Neural cell (in vitro differentiated cells): ENCODE measurements at regions not wholly inside any gene's neighbourhood (a gene's known extent, or its start where the extent isn't known, plus 50 kb on each side); places are given as distances from the start of the nearest gene placed in this dataset.

Source experiments
- H2AFZ ChIP-seq: fragments of 200-600, 300-800 bp; sonication (generic), shearing (Covaris generic); 2 replicates; pipeline ENCODE4 v1.6.0; 2014; ENCODE audit warnings: low read depth, mild to moderate bottlenecking, antibody characterized with exemption, low read length, moderate library complexity
- H3F3A ChIP-seq: fragments of 200-600 bp; shearing (Covaris generic); 2 replicates; pipeline ENCODE4 v1.6.1; 2016; ENCODE audit warnings: mild to moderate bottlenecking, moderate library complexity, mixed read lengths, antibody characterized with exemption, low read length; ENCODE audit not compliant: insufficient read depth, poor library complexity, severe bottlenecking
- H3K27ac ChIP-seq: fragments of 200-600, 300-800 bp; sonication (generic), shearing (Covaris generic); 2 replicates; pipeline ENCODE4 v1.5.1; 2014; ENCODE audit warnings: mild to moderate bottlenecking, low read length, moderate library complexity
- H3K27me3 ChIP-seq: fragments of 300-800, 200-600 bp; sonication (generic), shearing (Covaris generic); 2 replicates; pipeline ENCODE4 v1.6.0; 2014; ENCODE audit warnings: mild to moderate bottlenecking, low read depth, low read length, moderate library complexity; ENCODE audit not compliant: insufficient read depth
- H3K36me3 ChIP-seq: fragments of 300-800, 200-600 bp; sonication (generic), shearing (Covaris generic); 2 replicates; pipeline ENCODE4 v1.5.1; 2014; ENCODE audit warnings: mild to moderate bottlenecking, antibody characterized with exemption, low read length, moderate library complexity; ENCODE audit not compliant: insufficient read depth
- H3K4me2 ChIP-seq: fragments of 300-800, 200-600 bp; sonication (generic), shearing (Covaris generic); 2 replicates; pipeline ENCODE4 v1.6.0; 2014; ENCODE audit warnings: mild to moderate bottlenecking, low read length
- H3K4me3 ChIP-seq: fragments of 300-800, 200-600 bp; sonication (generic), shearing (Covaris generic); 2 replicates; pipeline ENCODE4 v1.5.1; 2014; ENCODE audit warnings: mild to moderate bottlenecking, low read length, moderate library complexity
- H3K79me2 ChIP-seq: fragments of 200-600 bp; shearing (Covaris generic); replicated peaks from 2 replicates; pipeline ENCODE4 v1.6.0; 2014; ENCODE audit warnings: mild to moderate bottlenecking, low read length, moderate library complexity; ENCODE audit not compliant: insufficient read depth
- H3K9ac ChIP-seq: fragments of 300-800, 200-600 bp; sonication (generic), shearing (Covaris generic); 2 replicates; pipeline ENCODE4 v1.6.1; 2016; ENCODE audit warnings: mild to moderate bottlenecking, low read length, mixed read lengths
- H3K9me2 ChIP-seq: fragments of 200-600 bp; shearing (Covaris generic); 2 replicates; pipeline ENCODE4 v1.6.1; 2016; ENCODE audit warnings: mild to moderate bottlenecking, low read length, mixed read lengths; ENCODE audit not compliant: insufficient read depth
- H3K9me3 ChIP-seq: fragments of 200-600, 300-800 bp; sonication (generic), shearing (Covaris generic); 2 replicates; pipeline ENCODE4 v1.6.1; 2016; ENCODE audit warnings: mild to moderate bottlenecking, mixed run types, low read length, moderate library complexity, mixed read lengths
- H4K20me1 ChIP-seq: fragments of 200-600 bp; shearing (Covaris generic); 2 replicates; pipeline ENCODE4 v1.6.1; 2016; ENCODE audit warnings: mild to moderate bottlenecking, mixed run types; ENCODE audit not compliant: insufficient read depth
- EP300 ChIP-seq: fragments of 450-650 bp; conservative IDR thresholded peaks from 2 replicates; pipeline ENCODE4 v1.6.1; 2014; ENCODE audit warnings: antibody characterized with exemption, mild to moderate bottlenecking, moderate library complexity; ENCODE audit not compliant: poor library complexity, severe bottlenecking
- EZH2 ChIP-seq: fragments of 200-600, 300-800 bp; shearing (Covaris generic), sonication (generic); IDR thresholded peaks from 2 replicates; pipeline ENCODE4 v1.6.1; 2014; ENCODE audit warnings: antibody characterized with exemption, low read length, borderline replicate concordance, mild to moderate bottlenecking; ENCODE audit not compliant: insufficient read depth, poor library complexity, severe bottlenecking
- MXI1 ChIP-seq: fragments of 450-650 bp; conservative IDR thresholded peaks from 2 replicates; pipeline ENCODE4 v1.6.1; 2014; ENCODE audit warnings: antibody characterized with exemption, mild to moderate bottlenecking; ENCODE audit not compliant: poor library complexity, severe bottlenecking
- POLR2AphosphoS5 ChIP-seq: IDR thresholded peaks from 2 replicates; pipeline ENCODE4 v1.6.1; 2012
- RAD21 ChIP-seq: fragments of 450-650 bp; conservative IDR thresholded peaks from 2 replicates; pipeline ENCODE4 v1.6.1; 2014; ENCODE audit warnings: antibody characterized with exemption, mild to moderate bottlenecking, moderate library complexity
- SMC3 ChIP-seq: fragments of 450-650 bp; conservative IDR thresholded peaks from 2 replicates; pipeline ENCODE4 v1.6.1; 2014; ENCODE audit warnings: antibody characterized with exemption, mild to moderate bottlenecking, moderate library complexity; ENCODE audit not compliant: poor library complexity
- TAF1 ChIP-seq: IDR thresholded peaks from 2 replicates; pipeline ENCODE4 v1.6.1; 2012; ENCODE audit warnings: low read depth
- TF ChIP-seq, protein P1 (sequence below): fragments of 450-650 bp; IDR thresholded peaks from 2 replicates; pipeline ENCODE4 v1.5.1; 2014; ENCODE audit warnings: antibody characterized with exemption, mild to moderate bottlenecking, moderate library complexity; ENCODE audit not compliant: poor library complexity, severe bottlenecking
- TF ChIP-seq, protein P2 (sequence below): IDR thresholded peaks from 2 replicates; pipeline ENCODE4 v1.6.1; 2012; ENCODE audit warnings: borderline replicate concordance

DNA sequence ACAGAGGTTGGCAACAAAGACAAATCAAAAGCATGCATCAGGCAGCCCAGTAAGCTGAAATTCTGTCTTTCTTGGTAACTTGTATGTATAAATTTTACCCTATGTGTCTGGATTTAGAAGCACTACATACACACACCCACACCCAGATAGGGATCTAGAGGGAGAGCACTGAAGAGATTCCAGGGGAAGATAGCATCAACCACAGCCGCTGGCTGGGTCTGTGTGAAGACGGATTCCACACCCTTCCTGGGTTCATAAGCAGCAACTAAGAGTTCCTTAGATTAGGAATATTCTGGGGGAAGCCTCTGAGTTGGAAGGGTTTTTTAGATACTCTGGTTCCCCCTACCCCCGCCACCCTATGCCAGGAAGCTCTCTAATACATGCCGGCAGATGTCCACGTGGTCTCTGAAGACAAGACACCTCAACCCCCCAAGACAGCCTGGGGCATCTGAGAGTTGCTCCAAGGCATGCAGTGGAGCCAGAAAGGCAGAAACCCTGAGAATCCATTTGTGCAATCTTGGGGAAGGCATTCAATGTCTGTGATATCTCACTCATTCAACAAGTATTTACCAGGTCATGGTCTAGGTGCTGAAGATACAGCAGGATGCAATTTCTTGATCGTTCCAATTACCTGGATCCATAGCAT, 86.4 kb downstream of the NOG start:
- Histone ChIP-seq H3K36me3 (no peaks in the 10 kb centered on the region), H3K9me3 (no peaks in the 10 kb centered on the region), H3K27me3 (peaks cover 33% of the 10 kb centered on the region), H3K9me2 (no peaks in the 10 kb centered on the region), H2AFZ (no peak overlapping the region), H3K27ac (no peak overlapping the region), H3K9ac (no peak overlapping the region), H3K4me3 (no peak overlapping the region), H3K4me2 (no peak overlapping the region), H4K20me1 (no peaks in the 10 kb centered on the region), H3K79me2 (no peaks in the 10 kb centered on the region), H3F3A (no peaks in the 10 kb centered on the region)
- TF ChIP-seq EP300 (no peak), EZH2 (no peak), TAF1 (no peak), POLR2AphosphoS5 (no peak)

- Histone ChIP-seq H4K20me1 (no peaks in the 10 kb centered on the region), H3K27ac (no peak overlapping the region), H3K9me3 (no peaks in the 10 kb centered on the region), H3K9me2 (no peaks in the 10 kb centered on the region), H3K4me3 (no peak overlapping the region), H2AFZ (no peak overlapping the region), H3K4me2 (no peak overlapping the region), H3K36me3 (no peaks in the 10 kb centered on the region), H3F3A (no peaks in the 10 kb centered on the region), H3K9ac (no peak overlapping the region), H3K79me2 (no peaks in the 10 kb centered on the region), H3K27me3 (peaks cover 33% of the 10 kb centered on the region)
- TF ChIP-seq RAD21 (no peak), POLR2AphosphoS5 (no peak), EP300 (no peak), TAF1 (no peak), EZH2 (no peak), SMC3 (no peak), MXI1 (no peak)
- TF ChIP-seq, protein P1, sequence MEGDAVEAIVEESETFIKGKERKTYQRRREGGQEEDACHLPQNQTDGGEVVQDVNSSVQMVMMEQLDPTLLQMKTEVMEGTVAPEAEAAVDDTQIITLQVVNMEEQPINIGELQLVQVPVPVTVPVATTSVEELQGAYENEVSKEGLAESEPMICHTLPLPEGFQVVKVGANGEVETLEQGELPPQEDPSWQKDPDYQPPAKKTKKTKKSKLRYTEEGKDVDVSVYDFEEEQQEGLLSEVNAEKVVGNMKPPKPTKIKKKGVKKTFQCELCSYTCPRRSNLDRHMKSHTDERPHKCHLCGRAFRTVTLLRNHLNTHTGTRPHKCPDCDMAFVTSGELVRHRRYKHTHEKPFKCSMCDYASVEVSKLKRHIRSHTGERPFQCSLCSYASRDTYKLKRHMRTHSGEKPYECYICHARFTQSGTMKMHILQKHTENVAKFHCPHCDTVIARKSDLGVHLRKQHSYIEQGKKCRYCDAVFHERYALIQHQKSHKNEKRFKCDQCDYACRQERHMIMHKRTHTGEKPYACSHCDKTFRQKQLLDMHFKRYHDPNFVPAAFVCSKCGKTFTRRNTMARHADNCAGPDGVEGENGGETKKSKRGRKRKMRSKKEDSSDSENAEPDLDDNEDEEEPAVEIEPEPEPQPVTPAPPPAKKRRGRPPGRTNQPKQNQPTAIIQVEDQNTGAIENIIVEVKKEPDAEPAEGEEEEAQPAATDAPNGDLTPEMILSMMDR, result no peak
- TF ChIP-seq, protein P2, sequence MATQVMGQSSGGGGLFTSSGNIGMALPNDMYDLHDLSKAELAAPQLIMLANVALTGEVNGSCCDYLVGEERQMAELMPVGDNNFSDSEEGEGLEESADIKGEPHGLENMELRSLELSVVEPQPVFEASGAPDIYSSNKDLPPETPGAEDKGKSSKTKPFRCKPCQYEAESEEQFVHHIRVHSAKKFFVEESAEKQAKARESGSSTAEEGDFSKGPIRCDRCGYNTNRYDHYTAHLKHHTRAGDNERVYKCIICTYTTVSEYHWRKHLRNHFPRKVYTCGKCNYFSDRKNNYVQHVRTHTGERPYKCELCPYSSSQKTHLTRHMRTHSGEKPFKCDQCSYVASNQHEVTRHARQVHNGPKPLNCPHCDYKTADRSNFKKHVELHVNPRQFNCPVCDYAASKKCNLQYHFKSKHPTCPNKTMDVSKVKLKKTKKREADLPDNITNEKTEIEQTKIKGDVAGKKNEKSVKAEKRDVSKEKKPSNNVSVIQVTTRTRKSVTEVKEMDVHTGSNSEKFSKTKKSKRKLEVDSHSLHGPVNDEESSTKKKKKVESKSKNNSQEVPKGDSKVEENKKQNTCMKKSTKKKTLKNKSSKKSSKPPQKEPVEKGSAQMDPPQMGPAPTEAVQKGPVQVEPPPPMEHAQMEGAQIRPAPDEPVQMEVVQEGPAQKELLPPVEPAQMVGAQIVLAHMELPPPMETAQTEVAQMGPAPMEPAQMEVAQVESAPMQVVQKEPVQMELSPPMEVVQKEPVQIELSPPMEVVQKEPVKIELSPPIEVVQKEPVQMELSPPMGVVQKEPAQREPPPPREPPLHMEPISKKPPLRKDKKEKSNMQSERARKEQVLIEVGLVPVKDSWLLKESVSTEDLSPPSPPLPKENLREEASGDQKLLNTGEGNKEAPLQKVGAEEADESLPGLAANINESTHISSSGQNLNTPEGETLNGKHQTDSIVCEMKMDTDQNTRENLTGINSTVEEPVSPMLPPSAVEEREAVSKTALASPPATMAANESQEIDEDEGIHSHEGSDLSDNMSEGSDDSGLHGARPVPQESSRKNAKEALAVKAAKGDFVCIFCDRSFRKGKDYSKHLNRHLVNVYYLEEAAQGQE, result no peak
These were observed 87.2 kb downstream of the NOG start for GRCh38 chr17:56680676-56681075.
